Heart right ventricle (tissue), 16 donors: ENCODE measurements at regions not wholly inside any gene's neighbourhood (a gene's known extent, or its start where the extent isn't known, plus 50 kb on each side); places are given as distances from the start of the nearest gene placed in this dataset.

Source experiments
- ATAC-seq, 8 donors: fragments of 200-7000 bp; cut with Tn5 transposase; one replicate each; pipeline ENCODE4 v1.9.1; 2020; ENCODE audit warnings: mild to moderate bottlenecking in 8 of 8, moderate library complexity in 8 of 8, moderate number of reproducible peaks in 1 of 8
- DNase-seq, 2 donors: peaks; one replicate each; pipeline ENCODE4 v3.0.0-alpha.2; 2020
- H3K27ac ChIP-seq, 10 donors: fragments of 200-600 bp; sonication (generic) in 2 of 10; one replicate each; pipeline versions ENCODE4 v1.5.0 to v1.8.0; 2020 to 2022; ENCODE audit warnings: mild to moderate bottlenecking in 3 of 10
- H3K27me3 ChIP-seq, 7 donors: fragments of 200-600 bp; one replicate each; pipeline ENCODE4 v1.8.0; 2021 to 2022; ENCODE audit warnings: mild to moderate bottlenecking in 2 of 7
- H3K36me3 ChIP-seq, 9 donors: fragments of 200-600 bp; sonication (generic) in 1 of 9; one replicate each; pipeline versions ENCODE4 v1.5.0 to v1.8.0; 2020 to 2022; ENCODE audit warnings: mild to moderate bottlenecking in 2 of 9
- H3K4me1 ChIP-seq, 9 donors: fragments of 200-600 bp; sonication (generic) in 1 of 9; one replicate each; pipeline versions ENCODE4 v1.5.0 to v1.8.0; 2020 to 2022; ENCODE audit warnings: mild to moderate bottlenecking in 4 of 9
- H3K4me3 ChIP-seq, 10 donors: fragments of 200-600 bp; sonication (generic) in 2 of 10; one replicate each; pipeline versions ENCODE4 v1.5.0 to v1.8.0; 2020 to 2022; ENCODE audit warnings: mild to moderate bottlenecking in 7 of 10, moderate library complexity in 2 of 10
- H3K9me3 ChIP-seq, 11 donors: fragments of 200-600 bp in 10 of 11; sonication (generic) in 2 of 11; one replicate each; pipeline versions ENCODE4 v1.5.0 to v1.8.0; 2013 to 2022; ENCODE audit warnings: mild to moderate bottlenecking in 2 of 11, control low read depth in 1 of 11, moderate library complexity in 1 of 11
- whole genome bisulfite sequencing, 2 donors: extraction: QIAGEN DNeasy Blood & Tissue Kit; methylation state at CpG; one replicate each; pipeline ENCODE4 v1.1.7; 2013; ENCODE audit warnings: inconsistent platforms in 1 of 2; 5-methylcytosine and 5-hydroxymethylcytosine counted together
- intact Hi-C, 10 donors: fragments of 100-400 bp; cut with DNase I; formaldehyde crosslinking; loops; one replicate each; pipeline versions ENCODE4 v1.11.1 to v1.14.2; 2022
- TF ChIP-seq, protein P1 (sequence below), 9 donors: fragments of 200-600 bp; sonication (generic) in 2 of 9; IDR thresholded peaks; one replicate each; pipeline versions ENCODE4 v1.5.0 to v1.8.0; 2021 to 2022; ENCODE audit warnings: antibody characterized with exemption in 9 of 9, mild to moderate bottlenecking in 5 of 9, moderate library complexity in 1 of 9
- donor health status: Arrhythmogenic right ventricular cardiomyopathy.
- donor health status: ischemic (EF 13 %, LVEDD 7.1; RV severe dilation, severe dysfunction).
- donor health status: healthy with polysubstance abuse.
- donor health status: DM: no; HTN: yes; CAD: no.
- donor health status: DM: no; HTN: no; CAD: no.
- donor health status: ischemic (EF 25% LVEDD 6.9; RV normal size, moderate dysfunction).
- donor health status: ischemic (EF 25% LVEDD 5.7; RV mildly dilated, moderate dysfunction).
- donor health status: healthy.
- donor health status: DM: yes; HTN: yes; CAD: no.
- donor health status: Ischemic cardiomyopathy.
- donor health status: ischemic (EF 35%, LVEDD 5.7; RV mildly dilated, moderate dysfunction).
- donor health status: nonischemic (EF 11% LVEDD 7.7; RV severe dilation, severe dysfunction).
- donor health status: DM: yes; HTN: yes; CAD: no.
- donor health status: PGD.
- donor health status: ischemic (EF 29% LVEDD 5.4; RV normal size, mild dysfunction).
- donor health status: nonischemic (EF 23%, LVEDD 6.1; RV moderate dilation, normal function).

DNA sequence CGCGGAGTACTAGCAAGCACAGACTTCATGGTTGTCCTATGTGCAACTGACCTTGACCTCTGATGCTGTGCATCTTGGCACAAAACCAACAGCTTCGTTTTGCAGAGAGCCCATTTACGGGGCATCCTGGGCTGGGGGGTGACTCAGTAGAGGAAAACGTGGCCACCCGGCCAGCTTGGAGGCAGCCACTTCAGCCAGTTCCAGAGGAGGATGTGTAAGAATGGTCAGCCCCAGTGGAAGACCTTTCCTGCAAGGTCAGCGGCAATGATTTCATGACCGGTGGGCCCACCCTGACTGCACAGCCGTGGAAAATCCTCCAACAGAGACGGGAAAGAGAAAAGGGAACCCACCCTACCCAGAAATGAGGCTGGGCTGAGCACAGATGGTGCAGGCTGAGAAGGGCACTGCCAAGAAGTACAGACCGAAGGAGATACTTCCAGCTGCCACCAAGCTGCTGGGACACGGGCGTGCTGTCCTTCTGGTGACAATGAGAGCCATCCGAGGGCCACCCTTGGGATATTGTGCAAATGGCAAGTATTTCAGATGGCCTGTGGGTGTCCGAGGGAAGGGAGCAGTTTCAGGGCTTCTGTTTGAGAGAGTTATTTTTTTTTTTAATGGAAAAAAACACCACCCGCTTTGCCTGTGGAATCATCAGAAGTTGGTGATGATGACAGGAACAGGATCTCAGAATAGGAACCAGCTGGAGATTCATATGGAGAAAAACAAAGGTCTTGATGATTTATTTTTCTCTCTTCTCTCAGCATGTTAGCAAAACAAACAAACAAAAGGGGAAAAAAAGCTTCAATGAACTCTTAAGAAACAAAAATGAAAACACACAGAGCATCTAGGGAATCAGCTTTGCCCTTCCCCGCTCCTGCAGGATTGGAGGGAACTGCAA lies 120.2 kb upstream of the RFLNA start:
- H3K4me1 ChIP-seq, result peaks cover 0 to 18% (median 0%) of the 10 kb centered on the region in 9 donors
- WGBS, 2 donors, result 71 to 74% methylated on average over 17 of the region's 17 CpGs
- H3K4me3 ChIP-seq, result no peak overlapping the region
- DNase-seq, result no peak
- intact Hi-C loops, result no loop called here
- TF ChIP-seq, protein P1, sequence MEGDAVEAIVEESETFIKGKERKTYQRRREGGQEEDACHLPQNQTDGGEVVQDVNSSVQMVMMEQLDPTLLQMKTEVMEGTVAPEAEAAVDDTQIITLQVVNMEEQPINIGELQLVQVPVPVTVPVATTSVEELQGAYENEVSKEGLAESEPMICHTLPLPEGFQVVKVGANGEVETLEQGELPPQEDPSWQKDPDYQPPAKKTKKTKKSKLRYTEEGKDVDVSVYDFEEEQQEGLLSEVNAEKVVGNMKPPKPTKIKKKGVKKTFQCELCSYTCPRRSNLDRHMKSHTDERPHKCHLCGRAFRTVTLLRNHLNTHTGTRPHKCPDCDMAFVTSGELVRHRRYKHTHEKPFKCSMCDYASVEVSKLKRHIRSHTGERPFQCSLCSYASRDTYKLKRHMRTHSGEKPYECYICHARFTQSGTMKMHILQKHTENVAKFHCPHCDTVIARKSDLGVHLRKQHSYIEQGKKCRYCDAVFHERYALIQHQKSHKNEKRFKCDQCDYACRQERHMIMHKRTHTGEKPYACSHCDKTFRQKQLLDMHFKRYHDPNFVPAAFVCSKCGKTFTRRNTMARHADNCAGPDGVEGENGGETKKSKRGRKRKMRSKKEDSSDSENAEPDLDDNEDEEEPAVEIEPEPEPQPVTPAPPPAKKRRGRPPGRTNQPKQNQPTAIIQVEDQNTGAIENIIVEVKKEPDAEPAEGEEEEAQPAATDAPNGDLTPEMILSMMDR (IDR thresholded peaks at IDR 0.05), result no peak
- peaks cover 0 to 3% (median 0%) of the 10 kb centered on the region in 7 donors for H3K27me3 ChIP-seq
- no peak overlapping the region for H3K27ac ChIP-seq
- no peaks in the 10 kb centered on the region for H3K36me3 ChIP-seq
- peak in 2 of 8 donors; percentile 29 for ATAC-seq
- H3K9me3 ChIP-seq, result no peaks in the 10 kb centered on the region

DNA sequence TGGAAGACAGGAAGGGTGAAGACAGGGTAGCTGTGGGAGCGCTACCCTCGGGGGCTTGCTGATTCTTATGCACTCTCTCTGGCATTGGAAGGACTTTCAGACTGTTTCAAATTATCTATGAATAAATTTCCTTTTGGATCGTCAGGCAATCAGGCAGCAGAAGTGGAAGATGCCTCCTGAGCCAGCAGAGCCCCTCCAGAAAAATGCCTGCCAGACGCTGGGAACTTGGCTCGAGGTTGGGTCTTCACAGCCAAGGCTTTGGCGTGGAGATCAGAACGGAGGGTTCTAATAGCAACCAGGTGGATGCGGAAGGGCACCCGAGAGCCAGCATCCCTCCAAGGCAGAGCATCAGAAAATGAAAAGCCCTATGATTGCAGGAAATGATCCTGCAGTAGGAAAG lies 119.2 kb upstream of the RFLNA start:
- peaks cover 0 to 18% (median 0%) of the 10 kb centered on the region in 9 donors for H3K4me1 ChIP-seq
- ATAC-seq, result no peak
- H3K27ac ChIP-seq, result no peak overlapping the region
- H3K4me3 ChIP-seq, result no peak overlapping the region
- H3K9me3 ChIP-seq, result no peaks in the 10 kb centered on the region
- peaks cover 0 to 3% (median 0%) of the 10 kb centered on the region in 7 donors for H3K27me3 ChIP-seq
- no peak for DNase-seq
- no peaks in the 10 kb centered on the region for H3K36me3 ChIP-seq
- intact Hi-C loops, result no loop called here
- TF ChIP-seq, protein P1 (IDR thresholded peaks at IDR 0.05), result no peak
- WGBS, 2 donors, result 72 to 76% methylated on average over 9 of the region's 9 CpGs

DNA sequence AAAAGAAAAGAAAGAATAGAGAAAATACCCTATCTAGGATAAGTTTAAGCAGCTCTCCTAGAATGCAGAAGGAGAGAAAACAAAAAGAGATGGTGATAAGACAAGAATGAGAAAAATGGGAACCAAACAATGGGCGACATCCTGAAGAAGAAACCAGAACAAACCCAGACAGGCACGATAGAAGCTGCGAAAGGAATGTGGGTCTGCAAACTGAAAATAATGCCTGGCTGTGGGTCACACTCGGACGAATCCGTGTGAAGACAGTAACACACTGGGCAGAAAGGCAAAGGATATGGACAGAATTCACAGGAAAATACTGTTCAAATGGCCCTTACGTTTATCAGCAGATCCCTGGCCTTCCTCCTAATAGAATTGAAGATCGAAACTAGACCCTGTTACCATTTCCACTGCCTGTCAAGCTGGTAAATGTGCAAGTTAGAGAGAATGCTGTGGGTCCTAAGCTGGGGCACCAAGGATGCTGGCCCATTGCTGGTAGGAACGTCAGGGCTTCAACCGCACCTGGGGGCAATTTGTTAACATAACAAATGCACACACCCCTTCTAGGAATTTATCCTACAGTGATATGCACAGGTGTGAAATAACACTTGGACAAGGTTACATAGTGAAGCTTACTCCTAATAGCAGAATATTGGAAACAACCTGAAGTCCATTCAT lies 117.5 kb upstream of the RFLNA start:
- TF ChIP-seq, protein P1 (IDR thresholded peaks at IDR 0.05), result no peak
- WGBS, 2 donors, result 82 to 86% methylated on average over 10 of the region's 10 CpGs
- no peak overlapping the region for H3K4me3 ChIP-seq
- H3K27ac ChIP-seq, result no peak overlapping the region
- ATAC-seq (no peak), DNase-seq (no peak)
- intact Hi-C loops, result no loop called here
- H3K4me1 ChIP-seq, result peaks cover 0 to 18% (median 0%) of the 10 kb centered on the region in 9 donors
- peaks cover 0 to 3% (median 0%) of the 10 kb centered on the region in 7 donors for H3K27me3 ChIP-seq
- no peaks in the 10 kb centered on the region for H3K36me3 ChIP-seq
- no peaks in the 10 kb centered on the region for H3K9me3 ChIP-seq

DNA sequence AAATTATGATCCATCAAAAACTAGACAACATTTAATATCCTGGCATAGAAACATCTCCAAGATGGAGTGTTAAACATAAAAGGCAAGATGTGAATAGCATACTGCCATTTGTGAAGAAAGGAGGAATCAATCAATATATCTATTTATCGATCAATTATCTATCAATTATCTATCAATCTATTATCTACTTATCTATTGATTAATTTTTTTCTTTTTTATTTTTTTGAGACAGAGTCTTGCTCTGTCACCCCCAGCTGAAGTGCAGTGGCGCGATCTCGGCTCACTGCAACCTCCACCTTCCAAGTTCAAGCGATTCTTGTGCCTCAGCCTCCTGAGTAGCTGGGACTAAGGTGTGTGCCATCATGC lies 117.0 kb upstream of the RFLNA start:
- no peak for DNase-seq
- 97 to 99% methylated on average over 5 of the region's 5 CpGs for WGBS, 2 donors
- Histone ChIP-seq H3K4me3 (no peak overlapping the region), H3K4me1 (peaks cover 0 to 18% (median 0%) of the 10 kb centered on the region in 9 donors), H3K27ac (no peak overlapping the region), H3K27me3 (peaks cover 0 to 3% (median 0%) of the 10 kb centered on the region in 7 donors), H3K9me3 (no peaks in the 10 kb centered on the region), H3K36me3 (no peaks in the 10 kb centered on the region)
- TF ChIP-seq, protein P1 (IDR thresholded peaks at IDR 0.05), result no peak
- intact Hi-C loops, result no loop called here
- ATAC-seq, result no peak
